K562 (cell line): ENCODE measurements at regions not wholly inside any gene's neighbourhood (a gene's known extent, or its start where the extent isn't known, plus 50 kb on each side); places are given as distances from the start of the nearest gene placed in this dataset.

ENCODE experiments used
- ARID1B ChIP-seq: fragments of 450-650 bp; IDR thresholded peaks from 2 replicates; pipeline ENCODE4 v1.6.1; 2016; ENCODE audit warnings: antibody characterized with exemption, mild to moderate bottlenecking, inconsistent platforms
- HEY1 ChIP-seq: fragments of 250-450 bp; sonication (Bioruptor Pico); IDR thresholded peaks from 2 replicates; pipeline ENCODE4 v1.5.0; 2020; ENCODE audit warnings: mild to moderate bottlenecking, moderate library complexity, borderline replicate concordance
- HOMEZ ChIP-seq: fragments of 250-450 bp; sonication (Bioruptor Pico); IDR thresholded peaks from 2 replicates; pipeline ENCODE4 v1.4.0; 2020; ENCODE audit warnings: mild to moderate bottlenecking, moderate library complexity
- JUNB ChIP-seq: fragments of 450-650 bp; formaldehyde crosslinking; conservative IDR thresholded peaks from 2 replicates; pipeline ENCODE4 v1.4.0; 2020; ENCODE audit warnings: mild to moderate bottlenecking
- RBM14 ChIP-seq: fragments of 200-400 bp; formaldehyde crosslinking; IDR thresholded peaks from 2 replicates; pipeline ENCODE4 v1.6.1; 2018; ENCODE audit warnings: low read depth, mild to moderate bottlenecking, low read length, moderate library complexity, borderline replicate concordance; ENCODE audit not compliant: insufficient read depth
- RFX1 ChIP-seq: fragments of 450-650 bp; IDR thresholded peaks from 2 replicates; pipeline ENCODE4 v1.6.1; 2016; ENCODE audit warnings: mild to moderate bottlenecking, moderate library complexity
- SAFB ChIP-seq: fragments of 200-400 bp; formaldehyde crosslinking; IDR thresholded peaks from 2 replicates; pipeline ENCODE4 v1.6.1; 2017; ENCODE audit warnings: low read depth, low read length, borderline replicate concordance
- SMARCB1 ChIP-seq: IDR thresholded peaks from 2 replicates; pipeline ENCODE4 v1.6.1; 2011; ENCODE audit warnings: improper control_type of control experiment, low read depth; ENCODE audit not compliant: insufficient read length
- ZNF124 ChIP-seq: sonication (generic); formaldehyde crosslinking; IDR thresholded peaks from 2 replicates; pipeline ENCODE4 v1.8.1; 2022; ENCODE audit warnings: missing genetic modification reagents
- ZNF589 ChIP-seq: fragments of 200-800 bp; sonication (Bioruptor generic); IDR thresholded peaks from 2 replicates; pipeline ENCODE4 v1.6.1; 2016; ENCODE audit warnings: low read depth, missing genetic modification characterization, missing compliant biosample characterization
- ZNF609 ChIP-seq: sonication (generic); formaldehyde crosslinking; IDR thresholded peaks from 2 replicates; pipeline ENCODE4 v1.8.1; 2023; ENCODE audit warnings: missing genetic modification reagents, mild to moderate bottlenecking, borderline replicate concordance

- TF ChIP-seq ZNF609: no peak
- TF ChIP-seq RBM14: no peak
- TF ChIP-seq SAFB: no peak
- TF ChIP-seq ARID1B: no peak
- TF ChIP-seq RFX1: no peak
- no peak for TF ChIP-seq SMARCB1
- no peak for TF ChIP-seq JUNB (CRISPR knock-in tag)
- no peak for TF ChIP-seq HOMEZ
- no peak for TF ChIP-seq ZNF589 (CRISPR knock-in tag)
- TF ChIP-seq ZNF124: no peak
- no peak for TF ChIP-seq HEY1
Measured at GRCh38 chr20:7736336-7736735, 203.9 kb downstream of the HAO1 start (continued).
